Neuron (in vitro differentiated cells): ENCODE measurements at regions not wholly inside any gene's neighbourhood (a gene's known extent, or its start where the extent isn't known, plus 50 kb on each side); places are given as distances from the start of the nearest gene placed in this dataset.

Experiments used
- H2AFZ ChIP-seq: one replicate; pipeline ENCODE4 v1.6.1; 2013; ENCODE audit warnings: low read depth, mild to moderate bottlenecking, inconsistent platforms, low read length, moderate library complexity
- H3K27me3 ChIP-seq: one replicate; pipeline ENCODE4 v1.6.1; 2013; ENCODE audit warnings: low read length; ENCODE audit not compliant: insufficient read depth
- H3K36me3 ChIP-seq: one replicate; pipeline ENCODE4 v1.6.1; 2013; ENCODE audit warnings: low read length; ENCODE audit not compliant: insufficient read depth
- H3K4me1 ChIP-seq: one replicate; pipeline ENCODE4 v1.6.1; 2013; ENCODE audit warnings: low read length; ENCODE audit not compliant: insufficient read depth
- H3K4me3 ChIP-seq: 2 replicates; pipeline ENCODE4 v1.5.1; 2013; ENCODE audit warnings: mild to moderate bottlenecking, low read length, moderate library complexity
- H3K9me3 ChIP-seq: one replicate; pipeline ENCODE4 v1.6.1; 2013; ENCODE audit warnings: low read length

GRCh38 chr3:6578526-6578925, 282.4 kb upstream of the GRM7 start:
- Histone ChIP-seq H3K4me3 (no peak overlapping the region), H3K27me3 (no peaks in the 10 kb centered on the region), H3K4me1 (no peaks in the 10 kb centered on the region), H3K9me3 (no peaks in the 10 kb centered on the region), H3K36me3 (no peaks in the 10 kb centered on the region), H2AFZ (no peak overlapping the region)

- no peaks in the 10 kb centered on the region for H3K4me1 ChIP-seq
- H3K9me3 ChIP-seq = no peaks in the 10 kb centered on the region
- no peaks in the 10 kb centered on the region for H3K36me3 ChIP-seq
- no peak overlapping the region for H3K4me3 ChIP-seq
- no peaks in the 10 kb centered on the region for H3K27me3 ChIP-seq
- H2AFZ ChIP-seq = no peak overlapping the region
Measured at GRCh38 chr3:6580808-6581207, 280.1 kb upstream of the GRM7 start.

GRCh38 chr3:6585360-6585759, 275.6 kb upstream of the GRM7 start:
- no peaks in the 10 kb centered on the region for H3K9me3 ChIP-seq
- no peak overlapping the region for H2AFZ ChIP-seq
- no peaks in the 10 kb centered on the region for H3K36me3 ChIP-seq
- no peaks in the 10 kb centered on the region for H3K27me3 ChIP-seq
- no peaks in the 10 kb centered on the region for H3K4me1 ChIP-seq
- H3K4me3 ChIP-seq = no peak overlapping the region

- Histone ChIP-seq H3K27me3 (no peaks in the 10 kb centered on the region), H3K4me1 (no peaks in the 10 kb centered on the region), H2AFZ (no peak overlapping the region), H3K4me3 (no peak overlapping the region), H3K36me3 (no peaks in the 10 kb centered on the region), H3K9me3 (no peaks in the 10 kb centered on the region)
Measured at GRCh38 chr3:6600237-6600636, 260.7 kb upstream of the GRM7 start.

- H3K27me3 ChIP-seq = no peaks in the 10 kb centered on the region
- no peak overlapping the region for H2AFZ ChIP-seq
- no peaks in the 10 kb centered on the region for H3K4me1 ChIP-seq
- H3K9me3 ChIP-seq = no peaks in the 10 kb centered on the region
- no peaks in the 10 kb centered on the region for H3K36me3 ChIP-seq
- no peak overlapping the region for H3K4me3 ChIP-seq
Measured at GRCh38 chr3:6601374-6601773, 259.5 kb upstream of the GRM7 start.

- no peaks in the 10 kb centered on the region for H3K27me3 ChIP-seq
- no peaks in the 10 kb centered on the region for H3K9me3 ChIP-seq
- H3K36me3 ChIP-seq = no peaks in the 10 kb centered on the region
- no peak overlapping the region for H2AFZ ChIP-seq
- no peak overlapping the region for H3K4me3 ChIP-seq
- no peaks in the 10 kb centered on the region for H3K4me1 ChIP-seq
Measured at GRCh38 chr3:6602329-6602728, 258.6 kb upstream of the GRM7 start.

GRCh38 chr3:6605227-6605626, 255.7 kb upstream of the GRM7 start:
- Histone ChIP-seq H3K36me3 (no peaks in the 10 kb centered on the region), H3K4me3 (no peak overlapping the region), H2AFZ (no peak overlapping the region), H3K27me3 (no peaks in the 10 kb centered on the region), H3K4me1 (no peaks in the 10 kb centered on the region), H3K9me3 (no peaks in the 10 kb centered on the region)

- no peaks in the 10 kb centered on the region for H3K4me1 ChIP-seq
- H3K27me3 ChIP-seq = no peaks in the 10 kb centered on the region
- no peaks in the 10 kb centered on the region for H3K9me3 ChIP-seq
- H2AFZ ChIP-seq = no peak overlapping the region
- H3K36me3 ChIP-seq = no peaks in the 10 kb centered on the region
- no peak overlapping the region for H3K4me3 ChIP-seq
Measured at GRCh38 chr3:6608843-6609242, 252.1 kb upstream of the GRM7 start.

- Histone ChIP-seq H3K9me3 (no peaks in the 10 kb centered on the region), H3K4me3 (no peak overlapping the region), H2AFZ (no peak overlapping the region), H3K27me3 (no peaks in the 10 kb centered on the region), H3K36me3 (no peaks in the 10 kb centered on the region), H3K4me1 (no peaks in the 10 kb centered on the region)
Measured at GRCh38 chr3:6612034-6612616, 248.8 kb upstream of the GRM7 start.

GRCh38 chr3:6622260-6622659, 238.7 kb upstream of the GRM7 start:
- no peaks in the 10 kb centered on the region for H3K36me3 ChIP-seq
- no peaks in the 10 kb centered on the region for H3K4me1 ChIP-seq
- no peaks in the 10 kb centered on the region for H3K27me3 ChIP-seq
- H3K4me3 ChIP-seq = no peak overlapping the region
- H3K9me3 ChIP-seq = no peaks in the 10 kb centered on the region
- H2AFZ ChIP-seq = no peak overlapping the region

GRCh38 chr3:6622712-6623111, 238.2 kb upstream of the GRM7 start:
- H3K4me3 ChIP-seq = no peak overlapping the region
- no peaks in the 10 kb centered on the region for H3K4me1 ChIP-seq
- H2AFZ ChIP-seq = no peak overlapping the region
- H3K36me3 ChIP-seq = no peaks in the 10 kb centered on the region
- no peaks in the 10 kb centered on the region for H3K27me3 ChIP-seq
- H3K9me3 ChIP-seq = no peaks in the 10 kb centered on the region

- no peaks in the 10 kb centered on the region for H3K27me3 ChIP-seq
- H2AFZ ChIP-seq = no peak overlapping the region
- no peaks in the 10 kb centered on the region for H3K36me3 ChIP-seq
- no peak overlapping the region for H3K4me3 ChIP-seq
- no peaks in the 10 kb centered on the region for H3K9me3 ChIP-seq
- H3K4me1 ChIP-seq = peaks cover 6% of the 10 kb centered on the region
Measured at GRCh38 chr3:6631376-6631775, 229.5 kb upstream of the GRM7 start.

GRCh38 chr3:6640907-6641306, 220.0 kb upstream of the GRM7 start:
- no peaks in the 10 kb centered on the region for H3K36me3 ChIP-seq
- no peaks in the 10 kb centered on the region for H3K9me3 ChIP-seq
- no peak overlapping the region for H3K4me3 ChIP-seq
- H2AFZ ChIP-seq = no peak overlapping the region
- H3K27me3 ChIP-seq = no peaks in the 10 kb centered on the region
- H3K4me1 ChIP-seq = no peaks in the 10 kb centered on the region
